Mesodermal cell (in vitro differentiated cells): ENCODE measurements at regions not wholly inside any gene's neighbourhood (a gene's known extent, or its start where the extent isn't known, plus 50 kb on each side); places are given as distances from the start of the nearest gene placed in this dataset.
"Not testable (repeated sequence)": the region's sequence is repeated elsewhere in the genome, so short reads cannot be mapped to it uniquely, and the experiment has no call there.

Experiments used
- H3K27ac ChIP-seq: 2 replicates; pipeline ENCODE4 v1.7.0; 2013; ENCODE audit warnings: mild to moderate bottlenecking, low read depth, low read length, moderate library complexity; ENCODE audit not compliant: severe bottlenecking
- H3K36me3 ChIP-seq: 2 replicates; pipeline ENCODE4 v1.7.1; 2013; ENCODE audit warnings: mild to moderate bottlenecking, low read length, moderate library complexity; ENCODE audit not compliant: control insufficient read depth, insufficient read depth
- H3K4me1 ChIP-seq: one replicate; pipeline ENCODE4 v1.7.1; 2013; ENCODE audit warnings: mild to moderate bottlenecking, low read length; ENCODE audit not compliant: insufficient read depth, control insufficient read depth, poor library complexity, severe bottlenecking
- H3K4me3 ChIP-seq: 2 replicates; pipeline ENCODE4 v1.7.0; 2013; ENCODE audit warnings: low read length, control low read depth, mild to moderate bottlenecking; ENCODE audit not compliant: insufficient read depth, poor library complexity, severe bottlenecking; ENCODE audit errors: extremely low read depth
- H3K9me3 ChIP-seq: 2 replicates; pipeline ENCODE4 v1.7.1; 2013; ENCODE audit warnings: mild to moderate bottlenecking, low read length, moderate library complexity; ENCODE audit not compliant: control insufficient read depth
- WGBS, 2 experiments: methylation state at CpG; one replicate each; pipeline ENCODE4 v1.1.5; 2013; ENCODE audit warnings: missing lambda C conversion rate in 2 of 2; ENCODE audit not compliant: insufficient coverage in 2 of 2; 5-methylcytosine and 5-hydroxymethylcytosine counted together

DNA sequence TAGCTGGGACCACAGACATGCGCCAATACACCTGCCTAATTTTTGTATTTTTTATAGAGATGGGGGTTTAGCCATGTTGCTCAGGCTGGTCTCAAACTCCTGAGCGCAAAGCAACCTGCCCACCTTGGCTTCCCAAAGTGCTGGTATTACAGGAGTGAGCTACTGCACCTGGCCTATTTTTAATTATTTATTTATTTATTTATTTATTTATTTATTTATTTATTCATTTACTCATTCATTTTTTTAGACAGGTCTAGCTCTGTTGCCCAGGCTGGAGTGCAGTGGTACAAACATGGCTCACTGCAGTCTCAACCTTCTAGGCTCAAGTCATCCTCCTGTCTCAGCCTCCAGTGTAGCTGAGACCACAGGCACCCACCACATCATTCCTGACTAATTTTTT lies 434.3 kb downstream of the DOK5 start:
- WGBS, 2 experiments: no CpG with 5 or more reads among the region's 2 CpGs
- Histone ChIP-seq H3K4me1 (no peaks in the 10 kb centered on the region), H3K9me3 (peaks cover 3% of the 10 kb centered on the region), H3K36me3 (no peaks in the 10 kb centered on the region), H3K4me3 (no peak overlapping the region), H3K27ac (no peak overlapping the region)

DNA sequence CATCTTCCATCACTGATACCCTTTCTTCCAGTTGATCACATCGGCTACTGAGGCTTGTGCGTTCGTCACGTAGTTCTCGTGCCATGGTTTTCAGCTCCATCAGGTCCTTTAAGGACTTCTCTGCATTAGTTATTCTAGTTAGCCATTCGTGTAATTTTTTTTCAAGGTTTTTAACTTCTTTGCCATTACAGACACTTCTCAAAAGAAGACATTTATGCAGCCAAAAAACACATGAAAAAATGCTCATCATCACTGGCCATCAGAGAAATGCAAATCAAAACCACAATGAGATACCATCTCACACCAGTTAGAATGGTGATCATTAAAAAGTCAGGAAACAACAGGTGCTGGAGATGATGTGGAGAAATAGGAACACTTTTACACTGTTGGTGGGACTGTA lies 430.7 kb downstream of the DOK5 start:
- WGBS, 2 experiments: no CpG with 5 or more reads among the region's 6 CpGs
- H3K4me3 ChIP-seq, H3K27ac ChIP-seq, H3K36me3 ChIP-seq, H3K4me1 ChIP-seq, H3K9me3 ChIP-seq: not testable (repeated sequence)

DNA sequence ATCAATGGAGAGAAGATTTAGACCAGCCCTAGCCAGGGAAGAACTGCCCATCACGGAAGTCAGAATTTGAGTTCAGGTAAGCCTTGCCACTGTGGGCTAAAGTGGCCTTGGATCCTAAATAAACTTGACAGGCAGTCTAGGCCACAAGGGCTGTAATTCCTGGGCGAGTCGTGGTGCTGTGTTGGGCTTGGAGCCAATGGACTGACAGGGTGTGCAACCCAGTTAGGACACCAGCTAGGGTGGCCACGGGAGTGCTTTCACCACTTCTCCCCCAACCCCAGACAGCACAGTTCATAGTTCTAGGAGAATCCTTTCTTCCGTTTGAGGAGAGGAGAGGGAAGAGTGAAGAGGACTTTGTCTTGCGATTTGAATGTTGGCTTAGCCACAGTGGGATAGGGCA lies 422.4 kb downstream of the DOK5 start:
- WGBS, 2 experiments: 79% methylated on average over 1 to 4 of the region's 6 CpGs
- Histone ChIP-seq H3K27ac (no peak overlapping the region), H3K4me3 (no peak overlapping the region), H3K4me1 (no peaks in the 10 kb centered on the region), H3K9me3 (no peaks in the 10 kb centered on the region), H3K36me3 (no peaks in the 10 kb centered on the region)

DNA sequence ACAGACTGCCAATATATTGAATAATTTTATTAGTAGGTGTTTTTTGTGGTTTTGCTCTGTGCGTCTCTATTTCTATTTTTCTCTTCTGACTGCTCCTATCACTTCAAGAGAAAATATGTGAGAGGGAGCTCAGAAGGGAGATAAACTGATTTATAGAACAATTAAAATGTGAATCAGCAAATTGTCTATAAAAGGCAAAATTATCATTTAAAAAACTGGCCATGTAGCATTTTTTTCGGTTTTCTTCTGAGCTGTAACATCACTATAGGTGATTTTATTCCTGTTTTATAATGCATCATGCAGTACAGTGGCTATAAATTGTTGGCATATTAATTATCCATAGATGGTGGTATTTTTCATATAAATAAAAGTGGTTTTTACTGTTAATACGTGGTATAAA lies 416.5 kb downstream of the DOK5 start:
- H3K36me3 ChIP-seq: no peaks in the 10 kb centered on the region
- no peak overlapping the region for H3K4me3 ChIP-seq
- WGBS, 2 experiments: no CpG with 5 or more reads among the region's 3 CpGs
- no peaks in the 10 kb centered on the region for H3K4me1 ChIP-seq
- no peaks in the 10 kb centered on the region for H3K9me3 ChIP-seq
- no peak overlapping the region for H3K27ac ChIP-seq

DNA sequence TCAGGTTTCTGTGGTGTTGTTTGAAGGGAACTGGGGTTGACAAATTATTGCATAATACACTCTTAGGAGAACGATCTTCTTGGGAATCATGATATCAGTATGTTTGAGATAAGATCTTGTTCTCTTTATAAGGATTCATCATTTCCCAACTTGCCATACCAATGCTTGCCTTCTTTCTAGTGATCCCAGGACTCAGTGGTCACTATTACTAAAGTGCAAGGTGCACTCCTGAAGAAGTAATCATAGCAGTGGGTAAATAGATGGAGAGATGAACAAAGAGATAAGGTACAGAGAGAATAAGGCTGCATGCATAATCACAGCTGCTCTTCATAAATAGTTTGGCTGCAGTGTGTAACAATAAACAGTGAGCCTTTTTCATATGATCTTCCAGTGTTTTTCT lies 404.0 kb downstream of the DOK5 start:
- H3K4me1 ChIP-seq: no peaks in the 10 kb centered on the region
- no peak overlapping the region for H3K27ac ChIP-seq
- no peaks in the 10 kb centered on the region for H3K9me3 ChIP-seq
- no peak overlapping the region for H3K4me3 ChIP-seq
- WGBS, 2 experiments: no CpG with 5 or more reads among the region's 1 CpG
- no peaks in the 10 kb centered on the region for H3K36me3 ChIP-seq

DNA sequence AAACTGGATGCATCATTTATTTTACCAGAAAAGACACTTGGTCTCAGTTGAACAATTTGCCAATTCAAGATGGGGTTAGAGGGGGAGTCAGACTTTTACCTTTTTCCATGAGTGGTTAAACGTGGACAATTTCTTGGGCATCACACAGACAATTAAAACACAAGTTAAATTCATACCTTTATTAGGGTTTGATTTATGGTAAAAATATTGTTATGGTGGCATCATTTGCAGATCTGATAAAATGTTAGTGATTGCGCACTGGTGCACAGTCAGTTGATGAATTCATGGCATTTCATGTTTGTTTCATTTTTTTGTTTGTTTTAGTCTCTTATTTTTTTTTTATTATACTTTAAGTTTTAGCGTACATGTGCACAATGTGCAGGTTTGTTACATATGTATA lies 399.9 kb downstream of the DOK5 start:
- no peaks in the 10 kb centered on the region for H3K9me3 ChIP-seq
- H3K27ac ChIP-seq: no peak overlapping the region
- 100% methylated on average over 1 of the region's 3 CpGs; no CpG with 5 or more reads in 1 of the 2 experiments for WGBS, 2 experiments
- no peaks in the 10 kb centered on the region for H3K4me1 ChIP-seq
- no peaks in the 10 kb centered on the region for H3K36me3 ChIP-seq
- H3K4me3 ChIP-seq: no peak overlapping the region

DNA sequence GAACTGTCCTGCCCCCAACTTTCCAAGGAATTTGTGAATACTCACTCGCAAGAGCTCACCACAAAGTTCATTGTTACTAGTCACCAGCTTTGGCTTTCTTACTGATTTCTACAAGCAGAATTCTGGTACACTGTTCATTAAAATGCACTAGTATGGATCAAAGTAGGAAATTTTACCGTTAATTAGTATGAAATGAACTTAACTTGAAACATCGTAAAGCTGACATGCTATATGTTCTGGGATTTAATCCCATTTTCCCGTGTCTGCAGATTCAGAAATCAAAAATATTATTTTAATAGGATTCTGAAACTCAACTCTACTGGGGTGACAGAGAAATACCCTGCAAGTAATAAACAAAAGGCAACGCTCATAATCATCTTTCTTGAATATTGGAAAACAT lies 399.3 kb downstream of the DOK5 start:
- no peaks in the 10 kb centered on the region for H3K36me3 ChIP-seq
- no peak overlapping the region for H3K4me3 ChIP-seq
- no peaks in the 10 kb centered on the region for H3K4me1 ChIP-seq
- no peaks in the 10 kb centered on the region for H3K9me3 ChIP-seq
- WGBS, 2 experiments: 67 to 100% methylated on average over 1 to 2 of the region's 5 CpGs
- H3K27ac ChIP-seq: no peak overlapping the region

DNA sequence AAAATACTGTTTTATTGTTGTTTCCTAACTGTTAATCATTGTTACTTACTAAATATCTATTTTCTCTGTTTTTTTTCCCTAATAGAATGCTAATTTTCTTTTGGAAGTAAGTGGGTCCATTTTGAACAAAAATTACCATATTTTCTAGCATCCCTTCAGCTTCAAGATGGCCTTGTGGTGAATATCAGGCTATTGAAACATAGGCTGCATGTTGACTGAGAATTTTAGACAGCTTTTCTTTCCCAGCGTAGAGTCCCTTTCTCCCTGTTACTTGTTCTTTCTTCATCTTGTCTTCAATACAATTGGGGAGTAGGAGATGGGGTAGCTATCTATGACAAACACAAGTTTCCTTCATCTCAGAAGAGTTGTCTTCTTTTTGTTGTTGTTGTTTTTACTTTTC lies 397.0 kb downstream of the DOK5 start:
- WGBS, 2 experiments: no CpG with 5 or more reads among the region's 1 CpG
- Histone ChIP-seq H3K4me3 (no peak overlapping the region), H3K36me3 (no peaks in the 10 kb centered on the region), H3K9me3 (no peaks in the 10 kb centered on the region), H3K4me1 (no peaks in the 10 kb centered on the region), H3K27ac (no peak overlapping the region)

DNA sequence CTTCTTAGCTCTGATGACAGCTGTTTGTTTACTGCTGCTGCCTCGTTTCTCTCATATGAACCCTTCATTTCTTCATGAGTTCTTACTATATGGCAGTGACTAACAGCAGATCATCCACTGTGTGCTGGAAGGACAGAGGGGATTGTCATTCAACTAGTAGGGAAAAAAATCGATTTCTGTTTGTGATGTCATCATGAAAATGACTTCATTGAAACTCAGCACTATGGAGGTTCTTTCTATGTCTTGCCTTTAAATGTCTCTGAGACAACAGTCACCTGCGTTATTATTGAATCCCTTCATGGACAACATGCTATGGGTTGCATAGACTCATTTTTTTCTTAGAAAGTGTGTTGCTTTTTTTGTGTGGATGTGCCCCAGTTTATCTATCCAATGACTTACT lies 394.4 kb downstream of the DOK5 start:
- 36 to 86% methylated on average over 2 of the region's 3 CpGs for WGBS, 2 experiments
- H3K36me3 ChIP-seq: no peaks in the 10 kb centered on the region
- H3K4me3 ChIP-seq: no peak overlapping the region

DNA sequence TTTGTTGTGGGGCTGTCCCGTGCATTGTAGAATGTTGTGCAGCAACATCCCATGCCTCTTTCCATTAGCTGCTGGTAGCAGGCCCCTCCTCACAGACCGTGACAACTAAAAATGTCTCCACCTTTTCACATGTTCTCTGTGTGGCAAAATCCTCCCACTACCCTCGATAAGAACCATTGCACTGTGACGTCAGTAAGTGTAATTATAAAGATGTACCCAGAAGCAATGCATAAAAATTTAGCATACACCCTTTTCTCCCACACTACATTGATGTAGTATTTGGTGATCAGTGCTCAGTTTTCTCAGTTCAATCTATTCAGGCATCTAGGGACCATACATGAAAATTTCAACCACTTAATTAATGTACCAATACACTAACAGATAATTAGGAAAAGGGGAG lies 389.9 kb downstream of the DOK5 start:
- Histone ChIP-seq H3K36me3 (no peaks in the 10 kb centered on the region), H3K9me3 (no peaks in the 10 kb centered on the region), H3K4me1 (no peaks in the 10 kb centered on the region), H3K27ac (no peak overlapping the region), H3K4me3 (no peak overlapping the region)
- 64% methylated on average over 2 of the region's 4 CpGs; no CpG with 5 or more reads in 1 of the 2 experiments for WGBS, 2 experiments

More for the DNA sequence above, 394.4 kb downstream of the DOK5 start:
- Histone ChIP-seq H3K4me1 (no peaks in the 10 kb centered on the region), H3K9me3 (no peaks in the 10 kb centered on the region), H3K27ac (no peak overlapping the region)

DNA sequence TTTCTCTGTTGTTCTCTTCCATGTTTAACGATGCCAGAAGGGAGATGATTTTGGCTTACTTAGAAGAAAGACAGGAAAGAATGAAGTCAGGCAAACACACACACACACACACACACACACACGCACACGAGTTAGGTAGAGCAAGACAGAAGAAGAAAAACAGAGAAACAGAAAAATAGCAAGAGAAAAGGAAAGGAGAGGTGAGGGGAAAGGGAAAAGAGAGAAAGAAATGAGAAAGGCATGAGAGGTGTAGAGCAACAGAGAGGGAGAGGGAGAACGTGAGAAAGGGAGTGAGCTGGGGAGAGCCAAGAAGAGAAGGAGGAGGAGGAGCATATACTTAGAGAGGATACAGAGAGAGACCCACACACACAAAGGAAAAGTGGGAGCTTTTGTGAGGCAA lies 385.3 kb downstream of the DOK5 start:
- H3K4me1 ChIP-seq: no peaks in the 10 kb centered on the region
- 71 to 73% methylated on average over 1 of the region's 4 CpGs for WGBS, 2 experiments
- no peak overlapping the region for H3K4me3 ChIP-seq

DNA sequence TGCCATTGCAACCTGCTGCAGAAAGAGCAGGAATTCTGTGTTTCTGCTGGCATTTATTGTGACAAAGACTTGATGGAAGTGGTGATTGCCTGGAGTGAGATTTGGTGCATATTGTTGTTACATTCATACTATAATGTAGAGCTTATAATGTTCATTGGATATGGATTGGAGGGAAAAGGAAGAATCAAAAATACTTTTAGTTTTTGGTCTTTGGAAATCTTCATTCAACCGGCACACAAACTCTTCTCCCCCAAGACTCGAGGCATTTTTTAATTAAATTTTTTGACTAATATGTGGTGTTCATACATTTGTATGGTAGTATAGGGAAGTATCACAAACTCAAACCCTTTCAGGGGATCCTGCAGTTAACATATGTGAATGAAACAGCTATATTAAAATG lies 380.8 kb downstream of the DOK5 start:
- Histone ChIP-seq H3K27ac (no peak overlapping the region), H3K36me3 (no peaks in the 10 kb centered on the region), H3K4me1 (no peaks in the 10 kb centered on the region), H3K4me3 (no peak overlapping the region), H3K9me3 (peaks cover 9% of the 10 kb centered on the region)
- WGBS, 2 experiments: no CpG with 5 or more reads among the region's 2 CpGs

More for the DNA sequence above, 385.3 kb downstream of the DOK5 start:
- Histone ChIP-seq H3K9me3 (peaks cover 4% of the 10 kb centered on the region), H3K27ac (no peak overlapping the region), H3K36me3 (no peaks in the 10 kb centered on the region)
